ENCODE measurements at regions not wholly inside any gene's neighbourhood (a gene's known extent, or its start where the extent isn't known, plus 50 kb on each side); places are given as distances from the start of the nearest gene placed in this dataset.

DNA sequence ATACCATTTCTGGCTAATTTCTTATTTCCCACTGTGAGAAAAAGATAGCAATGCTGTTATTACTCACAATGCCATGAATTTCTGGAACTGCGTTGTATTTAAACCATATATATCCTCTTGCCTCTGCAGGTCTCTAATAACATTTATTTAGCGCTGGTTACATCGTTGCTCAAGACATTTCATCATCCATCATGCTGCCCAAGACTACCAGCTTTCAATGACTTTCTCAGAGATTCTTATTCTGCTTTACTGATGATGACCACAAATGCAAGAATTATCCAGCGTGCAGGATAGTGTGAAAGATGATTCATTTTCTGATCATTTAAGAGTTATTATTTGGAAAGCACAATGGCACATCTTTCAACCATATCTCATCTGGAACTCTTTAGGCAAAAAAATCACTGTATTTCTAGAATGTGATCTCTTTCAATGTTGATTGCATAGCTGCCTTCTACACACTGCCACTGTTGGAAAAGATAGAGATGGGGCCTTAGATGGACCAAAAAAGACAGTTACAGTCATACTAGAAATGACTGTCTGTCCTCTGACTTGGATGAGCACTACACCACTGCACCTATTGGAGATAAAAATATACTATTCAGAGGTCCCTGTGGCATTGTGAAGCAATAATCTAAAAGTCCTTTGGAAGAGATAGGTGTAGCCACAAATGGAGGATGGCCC lies 716.1 kb downstream of the NSUN3 start:
- no peak for TF ChIP-seq CTCF (IDR thresholded peaks at IDR 0.05 in 2 of 3, conservative IDR thresholded peaks at IDR 0.05 in 1 of 3; ENCODE audit: insufficient read depth in 2 of 3, low read depth in 1 of 3, low read length in 3 of 3)
- TF ChIP-seq, protein P1, sequence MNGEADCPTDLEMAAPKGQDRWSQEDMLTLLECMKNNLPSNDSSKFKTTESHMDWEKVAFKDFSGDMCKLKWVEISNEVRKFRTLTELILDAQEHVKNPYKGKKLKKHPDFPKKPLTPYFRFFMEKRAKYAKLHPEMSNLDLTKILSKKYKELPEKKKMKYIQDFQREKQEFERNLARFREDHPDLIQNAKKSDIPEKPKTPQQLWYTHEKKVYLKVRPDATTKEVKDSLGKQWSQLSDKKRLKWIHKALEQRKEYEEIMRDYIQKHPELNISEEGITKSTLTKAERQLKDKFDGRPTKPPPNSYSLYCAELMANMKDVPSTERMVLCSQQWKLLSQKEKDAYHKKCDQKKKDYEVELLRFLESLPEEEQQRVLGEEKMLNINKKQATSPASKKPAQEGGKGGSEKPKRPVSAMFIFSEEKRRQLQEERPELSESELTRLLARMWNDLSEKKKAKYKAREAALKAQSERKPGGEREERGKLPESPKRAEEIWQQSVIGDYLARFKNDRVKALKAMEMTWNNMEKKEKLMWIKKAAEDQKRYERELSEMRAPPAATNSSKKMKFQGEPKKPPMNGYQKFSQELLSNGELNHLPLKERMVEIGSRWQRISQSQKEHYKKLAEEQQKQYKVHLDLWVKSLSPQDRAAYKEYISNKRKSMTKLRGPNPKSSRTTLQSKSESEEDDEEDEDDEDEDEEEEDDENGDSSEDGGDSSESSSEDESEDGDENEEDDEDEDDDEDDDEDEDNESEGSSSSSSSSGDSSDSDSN (IDR thresholded peaks at IDR 0.05; ENCODE audit: borderline replicate concordance in 1 of 2, low read depth in 2 of 2, low read length in 2 of 2), result no peak
- TF ChIP-seq MCM7 (IDR thresholded peaks at IDR 0.05), result no peak
- no peak for TF ChIP-seq NCOA2 (IDR thresholded peaks at IDR 0.05; ENCODE audit: partially characterized antibody in 2 of 2)
- no peak for TF ChIP-seq JUN (IDR thresholded peaks at IDR 0.05; ENCODE audit: borderline replicate concordance, low read depth, low read length)
- TF ChIP-seq JUN (CRISPR knock-in tag; IDR thresholded peaks at IDR 0.05; ENCODE audit: borderline replicate concordance), result no peak
- TF ChIP-seq BRD4 (IDR thresholded peaks at IDR 0.05), result no peak
- TF ChIP-seq ZNF133 (CRISPR knock-in tag; IDR thresholded peaks at IDR 0.05), result no peak
- TF ChIP-seq IRF2 (CRISPR knock-in tag; IDR thresholded peaks at IDR 0.05), result no peak
- TF ChIP-seq, protein P2, sequence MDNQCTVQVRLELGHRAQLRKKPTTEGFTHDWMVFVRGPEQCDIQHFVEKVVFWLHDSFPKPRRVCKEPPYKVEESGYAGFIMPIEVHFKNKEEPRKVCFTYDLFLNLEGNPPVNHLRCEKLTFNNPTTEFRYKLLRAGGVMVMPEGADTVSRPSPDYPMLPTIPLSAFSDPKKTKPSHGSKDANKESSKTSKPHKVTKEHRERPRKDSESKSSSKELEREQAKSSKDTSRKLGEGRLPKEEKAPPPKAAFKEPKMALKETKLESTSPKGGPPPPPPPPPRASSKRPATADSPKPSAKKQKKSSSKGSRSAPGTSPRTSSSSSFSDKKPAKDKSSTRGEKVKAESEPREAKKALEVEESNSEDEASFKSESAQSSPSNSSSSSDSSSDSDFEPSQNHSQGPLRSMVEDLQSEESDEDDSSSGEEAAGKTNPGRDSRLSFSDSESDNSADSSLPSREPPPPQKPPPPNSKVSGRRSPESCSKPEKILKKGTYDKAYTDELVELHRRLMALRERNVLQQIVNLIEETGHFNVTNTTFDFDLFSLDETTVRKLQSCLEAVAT (IDR thresholded peaks at IDR 0.05), result no peak

All from K562 (cell line).